Cerebellar cortex (tissue), 1 donor: ENCODE measurements at regions not wholly inside any gene's neighbourhood (a gene's known extent, or its start where the extent isn't known, plus 50 kb on each side); places are given as distances from the start of the nearest gene placed in this dataset.

Experiments
- DNase-seq: peaks from one replicate; pipeline ENCODE4 v3.0.0-alpha.2; 2015; ENCODE audit warnings: low spot score

DNA sequence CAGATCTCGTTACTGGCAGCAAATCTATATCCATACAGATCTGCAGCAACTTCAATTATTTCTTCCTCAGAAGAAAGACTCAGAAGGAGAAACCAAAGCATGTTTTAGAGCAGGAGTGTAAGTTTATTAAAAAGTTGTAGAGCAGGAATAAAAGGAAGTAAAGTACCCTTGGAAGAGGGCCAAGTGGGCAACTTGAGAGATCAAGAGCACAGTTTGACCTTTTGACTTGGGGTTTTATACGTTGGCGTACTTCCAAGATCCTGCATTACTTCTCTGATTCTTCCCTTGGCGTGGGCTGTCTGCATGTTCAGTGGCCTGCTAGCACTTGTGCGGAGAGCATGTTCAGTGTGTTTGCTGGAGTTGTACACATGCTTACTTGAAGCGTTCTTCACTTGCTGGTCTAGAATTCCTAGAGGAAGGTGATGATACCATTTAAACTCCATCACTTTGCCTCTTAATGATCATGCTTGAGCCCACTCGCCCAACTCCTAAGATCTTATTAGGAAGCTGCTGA, 1114.7 kb upstream of the PABPC4L start:
- no peak for DNase-seq

DNA sequence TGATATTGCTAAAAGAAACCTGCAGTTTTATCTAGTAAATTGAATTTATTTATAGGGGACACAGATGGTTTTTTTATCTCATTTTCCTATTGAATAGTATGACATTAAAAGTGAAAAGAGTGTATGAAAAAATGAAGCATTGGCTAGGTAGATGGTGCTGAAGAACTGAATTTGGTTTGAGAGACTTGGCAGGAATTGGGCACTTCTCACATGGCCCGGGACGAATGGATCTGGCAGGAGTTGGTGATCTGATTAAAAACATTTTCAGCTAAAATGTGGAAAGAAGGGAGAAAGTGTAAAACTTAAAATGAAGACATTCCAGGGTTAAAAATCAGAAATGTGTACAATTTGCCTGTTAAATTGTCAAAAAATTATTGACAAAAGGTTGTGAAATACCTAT, 1088.5 kb upstream of the PABPC4L start:
- DNase-seq, result no peak

DNA sequence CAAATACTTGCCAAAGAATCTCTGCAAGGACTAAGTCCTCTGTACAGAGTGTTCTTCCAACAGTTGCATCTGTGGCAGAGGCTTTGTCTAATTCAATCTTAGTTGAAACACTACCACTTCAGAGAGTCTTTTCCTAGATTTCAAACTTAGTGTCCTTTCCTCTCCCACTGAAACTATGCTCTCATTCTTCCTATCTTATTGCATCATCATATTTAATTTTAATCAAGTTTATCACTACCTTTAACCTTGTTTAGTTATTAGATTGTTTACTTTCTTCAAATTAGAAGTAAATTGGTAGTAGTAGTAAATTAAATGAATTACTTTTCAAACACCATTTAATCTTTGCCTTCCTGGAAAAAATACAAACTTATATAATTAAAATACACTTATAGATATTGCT, 1082.3 kb upstream of the PABPC4L start:
- no peak for DNase-seq

- DNase-seq, result peak; percentile 16
These were observed 1081.1 kb upstream of the PABPC4L start for GRCh38 chr4:135282676-135283075.

DNA sequence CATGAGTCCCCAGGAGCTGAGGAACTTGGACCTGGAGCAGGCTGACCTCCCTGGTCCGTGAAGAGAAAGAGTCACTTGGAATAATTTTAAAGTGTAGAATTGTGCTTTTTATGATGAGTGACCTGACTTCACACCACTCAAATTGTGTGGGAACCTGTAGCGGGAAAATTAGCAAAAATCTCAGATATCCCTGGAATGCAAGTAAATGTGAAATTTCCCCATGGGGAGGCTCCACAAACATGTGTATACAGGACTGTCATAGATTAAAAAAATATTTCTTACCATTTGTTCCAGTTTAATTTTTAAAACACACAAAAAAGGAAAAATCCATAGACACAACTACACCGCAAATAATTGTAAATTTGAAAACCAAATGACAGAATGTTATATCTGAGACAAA, 1079.6 kb upstream of the PABPC4L start:
- DNase-seq, result peak; percentile 13

- peak; percentile 24 for DNase-seq
These were observed 1076.4 kb upstream of the PABPC4L start for GRCh38 chr4:135277980-135278315.

DNA sequence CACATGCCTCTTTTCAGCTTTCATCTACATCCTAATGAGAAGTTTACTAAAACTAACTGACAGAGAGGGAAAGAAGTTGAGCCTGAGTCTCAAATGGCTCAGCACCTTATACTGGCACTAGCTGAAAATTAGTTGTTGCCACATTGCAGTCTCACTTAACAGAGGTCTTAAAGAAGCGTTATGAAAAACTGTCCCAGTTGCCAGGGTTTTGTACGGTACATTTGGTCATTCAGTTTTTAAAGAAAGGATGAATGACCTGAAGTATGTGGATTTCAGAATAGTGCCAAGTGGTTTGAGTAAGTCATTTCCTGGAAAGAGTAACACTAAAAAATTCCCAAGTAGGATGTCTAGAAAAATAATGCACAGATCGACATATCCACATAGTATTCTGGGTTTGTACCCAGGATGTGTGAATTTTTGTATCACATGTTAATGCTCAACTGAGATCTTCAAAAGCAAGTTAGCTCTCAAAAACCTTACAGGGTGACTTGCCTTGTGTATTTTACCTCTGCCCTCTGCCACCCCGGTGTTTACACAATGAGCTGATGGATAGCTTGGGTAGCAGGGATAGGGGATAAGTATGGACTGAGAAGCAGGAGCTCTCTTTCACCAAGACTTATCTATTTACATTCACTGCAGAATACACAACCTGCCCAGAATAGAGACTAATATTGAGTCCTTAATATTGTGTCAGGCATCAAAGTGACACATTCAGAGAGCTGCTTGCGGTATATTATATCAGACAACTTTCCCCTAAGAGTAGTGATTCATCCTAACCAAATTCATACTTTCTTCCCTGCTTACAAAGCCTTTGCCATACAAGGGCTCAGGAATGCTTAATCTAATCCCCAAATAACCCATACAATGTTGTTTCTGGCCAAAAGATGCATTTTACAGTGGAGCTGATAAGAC, 1075.7 kb upstream of the PABPC4L start:
- peak; percentile 14 for DNase-seq

DNA sequence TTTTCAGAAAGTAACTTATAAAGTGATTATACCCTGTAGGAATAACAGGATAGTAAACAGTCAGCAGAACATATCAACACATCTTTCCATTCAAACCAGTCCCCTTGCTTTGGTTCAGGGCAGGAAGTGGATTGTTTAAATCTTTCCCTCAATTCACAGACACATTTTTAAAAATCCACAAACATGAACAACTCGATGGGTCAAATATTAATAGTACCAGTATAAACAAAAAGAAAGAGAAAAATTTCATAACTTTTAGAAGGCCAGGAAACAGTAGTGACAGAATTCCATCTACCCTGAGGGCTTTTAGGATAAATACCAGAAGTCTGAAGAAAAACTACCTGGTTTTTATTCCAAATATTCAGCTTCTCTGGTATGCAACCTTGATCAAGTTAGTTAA, 1072.8 kb upstream of the PABPC4L start:
- no peak for DNase-seq

- DNase-seq, result no peak
These were observed 1067.7 kb upstream of the PABPC4L start for GRCh38 chr4:135269125-135269890.

DNA sequence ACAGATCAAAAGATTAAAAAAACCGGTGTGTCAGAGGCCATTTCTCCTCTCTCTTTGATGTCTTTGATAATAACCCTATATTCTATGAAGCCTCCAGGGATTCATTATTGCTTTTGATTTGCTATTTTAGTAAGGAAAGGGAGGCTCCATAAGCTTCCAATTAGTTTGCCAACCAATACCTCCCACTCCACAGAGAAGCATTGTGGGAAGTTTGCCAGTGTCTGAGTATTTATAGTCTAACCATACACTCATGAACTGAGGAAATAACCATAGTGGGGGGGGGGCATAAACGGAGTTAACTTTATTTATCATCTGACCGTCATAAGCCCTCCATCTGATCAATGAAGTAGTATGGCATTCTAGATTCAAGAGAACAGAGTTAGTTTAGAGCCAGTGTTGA, 1066.8 kb upstream of the PABPC4L start:
- no peak for DNase-seq

DNA sequence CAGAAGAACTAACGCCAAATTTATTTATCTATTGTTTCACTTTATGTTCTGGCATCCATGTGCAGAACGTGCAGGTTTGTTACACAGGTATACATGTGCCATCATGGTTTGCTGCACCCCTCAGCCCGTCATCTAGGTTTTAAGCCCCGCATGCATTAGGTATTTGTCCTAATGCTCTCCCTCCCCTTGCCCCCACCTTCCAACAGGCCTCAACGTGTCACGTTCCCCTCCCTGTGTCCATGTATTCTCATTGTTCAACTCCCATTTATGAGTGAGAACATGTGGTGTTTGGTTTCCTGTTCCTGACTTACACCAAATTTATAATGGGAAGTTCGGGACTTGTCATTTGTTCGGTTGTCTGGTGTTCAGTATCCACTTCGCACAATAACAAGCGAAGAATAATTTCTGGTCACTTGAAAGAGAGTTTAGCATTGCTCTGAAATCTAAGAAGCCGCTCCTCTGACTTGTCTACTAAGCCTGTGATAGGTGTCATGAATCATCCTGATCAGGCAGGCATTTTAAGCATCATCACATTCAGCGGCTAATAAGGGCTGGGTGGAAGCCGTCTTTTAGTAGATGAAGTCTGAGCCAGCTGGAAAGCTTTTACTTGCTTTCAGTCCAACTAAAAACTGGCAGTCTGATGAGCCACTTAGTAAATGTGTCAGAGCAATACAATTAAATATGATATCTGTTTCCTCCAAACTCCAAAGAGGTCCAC, 1065.7 kb upstream of the PABPC4L start:
- no peak for DNase-seq

DNA sequence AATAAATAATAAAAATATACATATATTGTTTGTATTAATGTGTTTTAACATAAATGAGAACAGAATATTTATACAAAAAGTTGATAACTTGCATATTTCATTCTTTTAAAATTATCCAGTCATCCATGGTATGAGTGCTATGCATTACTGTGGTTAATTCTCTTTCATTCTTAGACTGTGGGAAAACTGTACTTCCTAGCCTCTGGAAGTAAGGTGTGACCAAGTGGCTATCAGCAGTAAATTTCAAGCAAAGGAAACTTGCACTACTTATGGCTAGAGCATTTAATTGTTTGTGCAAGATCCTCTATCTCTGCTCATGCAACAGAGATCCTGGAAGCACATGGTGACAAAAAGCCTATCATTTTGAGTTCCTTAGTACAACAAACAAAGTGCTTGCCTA, 1054.5 kb upstream of the PABPC4L start:
- DNase-seq, result peak; percentile 7

DNA sequence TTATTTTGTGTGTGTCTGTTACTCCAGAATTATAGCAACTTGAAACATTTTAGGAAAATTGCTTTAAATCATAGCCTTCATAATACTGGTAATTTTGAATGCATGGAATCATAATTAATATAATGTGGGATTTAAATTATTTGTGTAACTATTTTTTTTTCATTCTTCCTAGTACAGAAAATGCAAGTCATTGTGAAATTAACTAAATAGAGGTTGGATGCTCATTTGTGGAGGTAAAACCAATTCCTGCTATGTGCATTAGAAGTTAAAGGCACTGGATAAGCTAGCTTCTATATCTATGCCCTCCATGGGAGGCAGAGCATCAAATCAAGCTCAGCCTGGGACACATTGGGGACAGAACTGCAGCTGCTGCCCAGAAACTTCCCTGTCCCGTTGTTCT, 1048.5 kb upstream of the PABPC4L start:
- no peak for DNase-seq

DNA sequence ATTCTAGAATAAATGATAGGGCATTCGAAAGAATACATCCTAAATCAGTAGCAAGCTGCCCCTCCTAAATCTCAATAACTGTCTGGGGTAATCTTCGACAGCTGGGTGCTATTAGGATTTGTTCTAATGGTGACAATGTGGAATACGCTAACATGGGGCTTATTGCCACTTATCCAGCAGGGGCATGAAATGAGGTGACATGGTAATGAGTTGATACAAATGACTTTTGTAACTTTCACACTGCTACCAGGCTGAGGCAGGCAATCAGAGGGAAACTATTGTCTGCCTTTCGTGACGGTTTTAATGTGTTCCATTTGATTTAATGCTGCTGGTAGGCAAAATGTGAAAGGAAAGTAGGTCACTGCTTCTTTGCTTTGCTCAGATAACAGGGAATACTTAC, 1047.4 kb upstream of the PABPC4L start:
- DNase-seq, result peak; percentile 9

DNA sequence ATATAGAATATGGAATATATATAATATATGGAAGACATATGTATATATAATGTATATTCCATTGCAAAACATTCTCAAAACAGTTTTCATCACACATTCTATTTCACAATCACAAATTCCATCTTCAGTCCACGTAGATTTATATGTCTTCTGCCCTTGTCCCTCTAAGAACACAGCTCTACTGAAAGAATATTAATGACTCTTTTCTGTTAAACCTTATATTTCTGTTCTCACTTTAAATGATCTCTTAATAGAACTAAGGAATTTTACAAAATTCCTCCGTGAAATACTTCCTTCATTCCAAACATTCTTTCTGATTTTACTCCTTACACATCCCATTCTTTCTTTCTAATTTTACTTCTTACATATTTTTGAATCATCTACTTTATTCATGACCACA, 1043.1 kb upstream of the PABPC4L start:
- no peak for DNase-seq

DNA sequence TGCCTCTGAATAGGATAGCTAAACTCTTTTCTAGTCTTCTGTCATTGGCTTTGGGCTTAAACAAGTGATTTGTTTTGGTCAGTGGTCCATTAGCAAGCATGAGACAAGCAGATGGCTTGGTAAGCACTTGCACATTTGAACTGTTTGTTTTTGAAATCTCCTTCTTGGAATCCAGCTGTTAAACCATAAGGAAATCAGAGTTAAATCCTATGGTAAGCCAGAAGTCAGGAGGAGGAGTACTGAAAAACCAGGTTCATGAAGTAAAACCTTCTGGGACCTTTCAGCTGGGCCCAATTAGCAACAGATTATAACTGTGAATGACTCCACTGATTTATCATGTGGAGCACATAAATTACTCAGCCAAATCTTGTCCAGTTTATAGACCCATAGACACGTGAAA, 1042.5 kb upstream of the PABPC4L start:
- peak; percentile 30 for DNase-seq

- DNase-seq, result no peak
These were observed 1039.2 kb upstream of the PABPC4L start for GRCh38 chr4:135240796-135241195.

DNA sequence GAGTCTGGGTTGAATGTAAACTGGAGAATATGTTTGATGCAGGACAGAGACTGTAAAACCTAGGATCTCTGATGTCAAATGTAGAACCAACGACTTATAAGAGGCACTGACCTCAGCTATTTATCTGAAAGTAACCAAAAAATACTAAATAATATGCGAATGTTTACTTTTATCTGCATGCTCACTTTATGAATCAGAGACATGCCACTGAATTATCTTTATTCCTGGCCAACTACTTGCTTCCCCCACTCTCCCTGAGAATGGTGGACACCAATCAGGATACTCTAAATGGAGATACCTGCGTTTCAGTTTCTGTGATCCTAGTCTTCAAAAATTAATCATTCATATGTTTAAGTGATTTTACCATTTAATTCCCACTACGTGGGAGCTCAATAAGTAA, 1038.4 kb upstream of the PABPC4L start:
- DNase-seq, result no peak

DNA sequence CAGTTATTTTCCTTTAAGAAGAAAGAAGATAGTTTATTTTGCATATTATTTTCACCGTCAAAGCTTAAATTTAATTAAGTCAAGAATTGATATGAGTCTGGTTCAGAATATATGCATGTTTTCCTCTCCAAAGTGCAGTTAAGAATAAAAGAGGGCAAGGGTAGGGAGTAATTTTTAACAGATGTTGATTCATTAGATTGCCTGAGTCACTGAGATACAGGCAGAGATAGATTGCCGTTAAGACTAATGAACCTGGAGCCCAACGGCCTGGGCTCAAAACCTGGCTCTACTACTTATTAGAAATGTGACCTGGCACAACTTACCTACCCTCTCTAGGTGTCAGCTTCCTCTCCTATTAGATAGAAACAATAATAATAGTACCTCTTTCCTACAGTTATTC, 1037.4 kb upstream of the PABPC4L start:
- DNase-seq, result no peak

GRCh38 chr4:135236048-135236447, 1034.5 kb upstream of the PABPC4L start:
- DNase-seq, result no peak

- DNase-seq, result no peak
These were observed 1026.3 kb upstream of the PABPC4L start for GRCh38 chr4:135227842-135228241.

- DNase-seq, result no peak
These were observed 1024.0 kb upstream of the PABPC4L start for GRCh38 chr4:135225551-135225950.

DNA sequence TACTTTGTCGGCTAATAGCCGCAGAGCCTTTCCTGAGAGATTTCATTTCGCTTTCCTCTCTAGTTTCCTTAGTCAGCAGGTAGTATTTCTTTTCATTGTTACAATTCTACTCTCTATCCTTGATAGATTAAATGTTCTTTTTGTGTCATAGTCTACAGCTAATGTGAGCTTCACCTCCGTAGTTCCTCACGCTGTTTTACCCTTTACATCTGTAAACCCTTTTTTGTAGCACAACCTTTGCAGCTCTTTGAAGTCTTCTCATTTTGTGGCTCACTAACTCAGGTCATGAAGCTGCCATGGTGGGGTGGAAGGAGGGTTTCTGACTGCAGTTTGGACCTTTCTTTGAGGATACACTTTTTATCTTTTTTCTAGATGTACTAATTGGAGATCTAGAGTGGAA, 1008.8 kb upstream of the PABPC4L start:
- no peak for DNase-seq
